Calu3 (cell line): ENCODE measurements at regions not wholly inside any gene's neighbourhood (a gene's known extent, or its start where the extent isn't known, plus 50 kb on each side); places are given as distances from the start of the nearest gene placed in this dataset.

Experiments used
- BruUV-seq: library from RNA; stranded (reverse); fragments of 400-500 nt; replicated peaks from 2 replicates; lab custom pipeline; 2021; lab: Mats Ljungman, UMichigan
- CTCF ChIA-PET: fragments of 300-600 bp; sonication (Branson Sonifier 250); formaldehyde crosslinking; loops from one replicate; lab custom pipeline; 2022; ENCODE audit warnings: antibody characterized with exemption; lab: Charles Lee
- DNase-seq: peaks from one replicate; pipeline ENCODE4 v3.0.0; 2022
- H3K27ac Mint-ChIP-seq: one replicate; pipeline ENCODE4 v1.8.0; 2022; ENCODE audit warnings: mixed read lengths; ENCODE audit not compliant: unreplicated experiment
- H3K27me3 Mint-ChIP-seq: one replicate; pipeline ENCODE4 v1.8.0; 2022; ENCODE audit warnings: mixed read lengths; ENCODE audit not compliant: unreplicated experiment
- H3K36me3 Mint-ChIP-seq: one replicate; pipeline ENCODE4 v1.8.0; 2022; ENCODE audit warnings: mild to moderate bottlenecking, moderate library complexity, mixed read lengths; ENCODE audit not compliant: insufficient read depth, unreplicated experiment
- H3K4me1 Mint-ChIP-seq: one replicate; pipeline ENCODE4 v1.8.0; 2022; ENCODE audit warnings: mild to moderate bottlenecking, low read depth, mixed read lengths; ENCODE audit not compliant: unreplicated experiment
- H3K4me3 Mint-ChIP-seq: one replicate; pipeline ENCODE4 v1.8.0; 2022; ENCODE audit warnings: mild to moderate bottlenecking, low read depth, moderate library complexity, mixed read lengths; ENCODE audit not compliant: unreplicated experiment
- H3K9me3 Mint-ChIP-seq: one replicate; pipeline ENCODE4 v1.8.0; 2022; ENCODE audit warnings: low read depth, mixed read lengths; ENCODE audit not compliant: unreplicated experiment
- intact Hi-C: fragments of 100-400 bp; cut with micrococcal nuclease; formaldehyde crosslinking; loops from one replicate; pipeline ENCODE4 v1.10.0; 2022; ENCODE audit not compliant: unreplicated experiment
- TF ChIP-seq, protein P1 (sequence below): fragments of 200-600 bp; IDR thresholded peaks from one replicate; pipeline ENCODE4 v1.8.0; 2022; ENCODE audit warnings: antibody characterized with exemption; ENCODE audit not compliant: unreplicated experiment

DNA sequence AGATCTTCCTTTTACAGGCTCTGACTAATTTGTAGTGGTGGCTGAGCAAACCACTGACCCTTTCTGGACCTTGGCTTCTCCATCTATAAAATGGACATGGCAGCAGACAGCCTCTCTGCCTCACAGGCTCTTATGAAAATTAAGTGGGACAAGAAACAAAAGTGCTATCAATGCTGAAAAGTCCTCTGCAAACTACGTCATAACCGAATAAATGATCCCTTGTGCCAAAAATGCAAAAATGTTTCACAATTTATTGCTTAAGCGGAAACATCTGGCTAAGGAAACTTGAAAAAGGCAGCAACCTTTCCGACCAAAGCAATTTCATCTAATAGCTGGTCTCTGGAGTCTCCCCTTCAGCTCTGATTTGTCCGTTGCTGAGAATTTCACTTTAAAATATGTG, 108.5 kb upstream of the PLXNC1 start:
- CTCF ChIA-PET, result no interaction called here

DNA sequence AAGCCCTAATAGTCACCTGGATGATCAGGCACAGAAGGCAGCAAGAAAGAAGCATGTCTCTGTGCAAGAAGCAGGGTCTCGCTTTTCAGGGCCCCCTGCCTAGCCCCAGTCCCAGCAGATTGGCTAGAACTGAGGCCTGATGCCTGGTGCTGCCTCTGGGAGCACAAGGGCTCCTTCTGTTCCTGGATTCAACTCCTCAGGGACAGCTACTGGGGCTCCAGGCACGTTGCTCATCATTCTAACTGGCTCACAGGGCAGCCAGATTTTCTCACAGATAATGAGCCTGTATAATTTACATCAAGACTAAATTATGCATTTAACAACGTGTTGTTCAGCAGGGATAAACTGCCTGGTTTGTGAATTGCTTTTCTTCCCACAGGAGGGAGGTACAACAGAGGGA, 106.5 kb upstream of the PLXNC1 start:
- H3K9me3 Mint-ChIP-seq, result peaks cover 2% of the 10 kb centered on the region
- no peak for DNase-seq
- TF ChIP-seq, protein P1, sequence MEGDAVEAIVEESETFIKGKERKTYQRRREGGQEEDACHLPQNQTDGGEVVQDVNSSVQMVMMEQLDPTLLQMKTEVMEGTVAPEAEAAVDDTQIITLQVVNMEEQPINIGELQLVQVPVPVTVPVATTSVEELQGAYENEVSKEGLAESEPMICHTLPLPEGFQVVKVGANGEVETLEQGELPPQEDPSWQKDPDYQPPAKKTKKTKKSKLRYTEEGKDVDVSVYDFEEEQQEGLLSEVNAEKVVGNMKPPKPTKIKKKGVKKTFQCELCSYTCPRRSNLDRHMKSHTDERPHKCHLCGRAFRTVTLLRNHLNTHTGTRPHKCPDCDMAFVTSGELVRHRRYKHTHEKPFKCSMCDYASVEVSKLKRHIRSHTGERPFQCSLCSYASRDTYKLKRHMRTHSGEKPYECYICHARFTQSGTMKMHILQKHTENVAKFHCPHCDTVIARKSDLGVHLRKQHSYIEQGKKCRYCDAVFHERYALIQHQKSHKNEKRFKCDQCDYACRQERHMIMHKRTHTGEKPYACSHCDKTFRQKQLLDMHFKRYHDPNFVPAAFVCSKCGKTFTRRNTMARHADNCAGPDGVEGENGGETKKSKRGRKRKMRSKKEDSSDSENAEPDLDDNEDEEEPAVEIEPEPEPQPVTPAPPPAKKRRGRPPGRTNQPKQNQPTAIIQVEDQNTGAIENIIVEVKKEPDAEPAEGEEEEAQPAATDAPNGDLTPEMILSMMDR, result no peak
- H3K36me3 Mint-ChIP-seq, result no peaks in the 10 kb centered on the region
- CTCF ChIA-PET, result no interaction called here
- no peak overlapping the region for H3K27ac Mint-ChIP-seq
- BruUV-seq, result no TSS peak
- no peak overlapping the region for H3K4me3 Mint-ChIP-seq
- intact Hi-C loops, result no loop called here
- peaks cover 33% of the 10 kb centered on the region for H3K27me3 Mint-ChIP-seq
- no peaks in the 10 kb centered on the region for H3K4me1 Mint-ChIP-seq

More for the DNA sequence above, 108.5 kb upstream of the PLXNC1 start:
- peaks cover 2% of the 10 kb centered on the region for H3K9me3 Mint-ChIP-seq
- H3K4me3 Mint-ChIP-seq, result no peak overlapping the region
- H3K27me3 Mint-ChIP-seq, result peaks cover 33% of the 10 kb centered on the region
- H3K4me1 Mint-ChIP-seq, result no peaks in the 10 kb centered on the region
- intact Hi-C loops, result no loop called here
- TF ChIP-seq, protein P1, result no peak
- BruUV-seq, result no TSS peak
- no peaks in the 10 kb centered on the region for H3K36me3 Mint-ChIP-seq
- no peak overlapping the region for H3K27ac Mint-ChIP-seq
- DNase-seq, result no peak

DNA sequence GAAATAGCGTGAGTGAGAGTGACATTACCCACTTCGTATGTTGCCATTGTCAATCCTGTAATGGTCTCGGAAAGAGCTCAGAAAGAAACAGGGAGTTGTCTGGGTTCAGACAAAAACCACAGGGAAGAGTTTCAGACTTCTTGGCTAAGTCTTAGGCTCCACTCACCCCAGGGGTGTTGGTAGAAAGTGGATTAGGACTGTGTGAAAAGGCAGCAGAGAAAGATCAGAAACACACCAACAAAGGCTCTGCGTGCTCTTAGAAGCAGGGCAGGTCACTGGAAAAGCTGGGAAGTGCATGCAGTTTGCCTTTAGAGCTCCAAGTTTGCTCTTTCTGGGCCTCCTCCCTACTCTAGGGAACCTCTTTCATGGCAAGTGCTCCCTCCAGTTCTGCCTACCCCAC, 106.1 kb upstream of the PLXNC1 start:
- Mint-ChIP-seq H3K4me3 (no peak overlapping the region), H3K4me1 (no peaks in the 10 kb centered on the region), H3K27ac (no peak overlapping the region), H3K27me3 (peaks cover 33% of the 10 kb centered on the region), H3K9me3 (peaks cover 2% of the 10 kb centered on the region), H3K36me3 (no peaks in the 10 kb centered on the region)
- no TSS peak for BruUV-seq
- TF ChIP-seq, protein P1, result no peak
- CTCF ChIA-PET, result no interaction called here
- intact Hi-C loops, result no loop called here
- no peak for DNase-seq

DNA sequence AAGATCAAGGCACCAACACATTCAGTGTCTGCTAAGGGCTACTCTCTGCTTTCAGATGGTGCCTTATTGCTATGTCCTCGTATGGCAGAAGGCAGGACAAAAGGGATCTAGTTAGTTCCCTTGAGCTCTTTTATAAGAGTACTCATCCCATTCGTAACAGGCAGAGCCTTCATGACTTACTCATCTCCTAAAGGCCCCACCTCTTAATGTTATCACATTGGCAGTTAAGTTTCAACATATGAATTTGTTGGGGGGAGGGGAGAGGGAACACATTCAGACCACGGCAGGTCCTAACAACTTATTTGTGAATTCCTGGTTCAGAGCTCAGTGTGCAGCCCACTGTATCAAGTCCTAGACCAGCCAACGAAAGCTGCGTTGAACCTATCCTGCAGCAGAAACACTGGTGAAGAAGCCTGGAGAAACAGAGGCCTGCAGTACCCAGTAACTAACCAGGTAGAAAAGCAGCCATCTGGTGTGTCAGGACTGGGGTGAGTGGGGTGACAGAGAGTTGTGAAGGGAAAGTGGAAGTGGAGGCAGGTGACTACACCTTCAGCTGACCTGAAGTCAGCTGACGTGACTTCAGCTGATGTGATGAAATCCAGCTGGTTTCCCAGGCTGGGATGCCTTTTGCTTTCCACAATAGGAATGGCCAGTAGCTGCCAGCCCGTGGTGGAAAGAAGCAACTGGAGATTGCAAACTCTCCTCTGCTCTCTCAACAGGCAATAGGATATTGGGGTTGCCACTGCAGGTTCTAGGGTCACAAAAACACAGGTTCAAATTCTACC, 101.6 kb upstream of the PLXNC1 start:
- no peak overlapping the region for H3K4me3 Mint-ChIP-seq
- H3K4me1 Mint-ChIP-seq, result no peaks in the 10 kb centered on the region
- intact Hi-C loops, result no loop called here
- H3K9me3 Mint-ChIP-seq, result peaks cover 4% of the 10 kb centered on the region
- no peak overlapping the region for H3K27ac Mint-ChIP-seq
- CTCF ChIA-PET, result interaction anchor here (0.6 kb wide), 1 partner anchor 600 kb away, joined by 4 read pairs; no protein-coding TSS in a partner anchor
- no peaks in the 10 kb centered on the region for H3K36me3 Mint-ChIP-seq
- no TSS peak for BruUV-seq
- peaks cover 47% of the 10 kb centered on the region for H3K27me3 Mint-ChIP-seq
- TF ChIP-seq, protein P1, result no peak
- DNase-seq, result no peak
